ENCODE measurements at regions not wholly inside any gene's neighbourhood (a gene's known extent, or its start where the extent isn't known, plus 50 kb on each side); places are given as distances from the start of the nearest gene placed in this dataset.

DNA sequence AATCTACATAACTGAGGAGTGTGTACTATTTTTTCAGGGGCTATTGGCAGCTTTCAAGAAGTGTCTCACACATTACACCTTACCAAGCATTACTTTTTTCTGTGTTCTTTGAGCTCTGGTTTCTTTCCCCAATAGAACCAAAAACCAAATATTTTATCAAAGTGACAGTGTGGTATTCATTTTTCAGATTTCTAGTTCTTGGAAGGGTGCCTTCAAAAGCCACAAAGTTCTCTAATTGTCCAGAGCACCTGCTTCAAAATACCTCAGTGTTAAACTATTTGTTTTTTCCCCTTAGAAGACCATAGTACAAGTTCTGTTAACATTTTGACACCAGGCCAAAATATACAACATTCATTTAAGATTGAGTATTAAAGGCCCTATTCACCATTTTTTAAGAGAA, 515.7 kb downstream of the ETNK1 start:
- TF ChIP-seq, protein P1, sequence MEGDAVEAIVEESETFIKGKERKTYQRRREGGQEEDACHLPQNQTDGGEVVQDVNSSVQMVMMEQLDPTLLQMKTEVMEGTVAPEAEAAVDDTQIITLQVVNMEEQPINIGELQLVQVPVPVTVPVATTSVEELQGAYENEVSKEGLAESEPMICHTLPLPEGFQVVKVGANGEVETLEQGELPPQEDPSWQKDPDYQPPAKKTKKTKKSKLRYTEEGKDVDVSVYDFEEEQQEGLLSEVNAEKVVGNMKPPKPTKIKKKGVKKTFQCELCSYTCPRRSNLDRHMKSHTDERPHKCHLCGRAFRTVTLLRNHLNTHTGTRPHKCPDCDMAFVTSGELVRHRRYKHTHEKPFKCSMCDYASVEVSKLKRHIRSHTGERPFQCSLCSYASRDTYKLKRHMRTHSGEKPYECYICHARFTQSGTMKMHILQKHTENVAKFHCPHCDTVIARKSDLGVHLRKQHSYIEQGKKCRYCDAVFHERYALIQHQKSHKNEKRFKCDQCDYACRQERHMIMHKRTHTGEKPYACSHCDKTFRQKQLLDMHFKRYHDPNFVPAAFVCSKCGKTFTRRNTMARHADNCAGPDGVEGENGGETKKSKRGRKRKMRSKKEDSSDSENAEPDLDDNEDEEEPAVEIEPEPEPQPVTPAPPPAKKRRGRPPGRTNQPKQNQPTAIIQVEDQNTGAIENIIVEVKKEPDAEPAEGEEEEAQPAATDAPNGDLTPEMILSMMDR (IDR thresholded peaks at IDR 0.05 in 8 of 11, conservative IDR thresholded peaks at IDR 0.05 in 3 of 11): no peak
- TF ChIP-seq POLR2A (IDR thresholded peaks at IDR 0.05): no peak

Data from spleen (tissue), 7 donors.